ENCODE measurements at regions not wholly inside any gene's neighbourhood (a gene's known extent, or its start where the extent isn't known, plus 50 kb on each side); places are given as distances from the start of the nearest gene placed in this dataset.

GRCh38 chr1:60126723-60127122 lies 53.2 kb upstream of the C1orf87 start:
- Histone ChIP-seq H3K4me1 (ENCODE audit: control insufficient read depth in 5 of 5, insufficient read depth in 5 of 5, low read length in 5 of 5) (no peaks in the 10 kb centered on the region), H3K9me3 (ENCODE audit: control insufficient read depth in 5 of 5, low read length in 5 of 5) (no peaks in the 10 kb centered on the region), H3K27me3 (ENCODE audit: control insufficient read depth in 5 of 5, insufficient read depth in 4 of 5, low read length in 5 of 5) (no peaks in the 10 kb centered on the region), H3K36me3 (ENCODE audit: control insufficient read depth in 5 of 5, insufficient read depth in 5 of 5, low read length in 5 of 5) (no peaks in the 10 kb centered on the region), H3K9ac (ENCODE audit: low read length in 5 of 5) (no peak overlapping the region), H3K4me3 (ENCODE audit: low read depth in 1 of 5, low read length in 5 of 5) (no peak overlapping the region), H3K27ac (ENCODE audit: low read depth, low read length) (no peak overlapping the region)

Measured in subcutaneous abdominal adipose tissue (tissue), 5 donors.